IPS-11a (cell line): ENCODE measurements at regions not wholly inside any gene's neighbourhood (a gene's known extent, or its start where the extent isn't known, plus 50 kb on each side); places are given as distances from the start of the nearest gene placed in this dataset.

Source experiments
- H3K4me3 ChIP-seq: one replicate; pipeline ENCODE4 v1.5.1; 2013; ENCODE audit warnings: low read depth, low read length, control low read depth

DNA sequence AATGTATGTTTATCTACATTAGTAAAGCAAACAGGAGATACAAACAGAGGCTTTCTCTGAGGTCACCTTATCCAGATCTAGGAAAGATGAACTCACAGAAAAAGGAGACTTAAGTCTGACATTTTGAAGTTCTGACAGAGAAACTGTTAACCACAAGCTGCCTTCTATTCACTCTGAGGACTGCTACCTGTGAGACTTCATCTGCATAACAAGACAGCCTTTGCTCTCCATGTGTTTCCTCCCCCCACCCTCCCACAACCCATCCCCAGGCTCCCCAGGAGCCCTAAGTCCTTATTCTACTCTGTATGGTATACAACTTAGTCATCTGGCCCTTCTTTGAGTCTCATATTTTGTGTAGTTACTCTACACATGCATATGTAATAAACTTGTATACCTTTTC is 699.0 kb downstream of the FGF9 start:
- H3K4me3 ChIP-seq, result no peak overlapping the region

- H3K4me3 ChIP-seq, result no peak overlapping the region
These were observed 701.4 kb downstream of the FGF9 start for GRCh38 chr13:22372261-22372660.

DNA sequence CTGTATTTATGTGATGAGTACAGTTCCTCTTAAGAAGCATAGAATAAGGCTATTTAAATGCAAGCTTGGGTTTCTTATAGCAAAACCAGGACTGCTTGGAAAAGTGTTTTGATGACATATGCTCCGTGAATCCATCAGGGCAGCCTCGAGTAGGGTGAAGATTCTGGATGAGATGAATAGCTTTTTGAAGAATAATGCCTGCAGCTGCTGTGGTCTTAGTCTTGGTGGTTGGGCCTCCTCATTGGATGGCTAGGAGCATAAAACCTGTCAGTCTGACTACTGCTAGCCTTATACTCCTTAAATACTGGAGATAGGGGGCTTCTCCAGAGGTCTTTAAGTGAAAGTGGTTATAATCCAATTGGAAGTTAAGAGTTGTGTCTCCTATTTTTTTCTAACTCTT is 704.3 kb downstream of the FGF9 start:
- H3K4me3 ChIP-seq, result no peak overlapping the region

- no peak overlapping the region for H3K4me3 ChIP-seq
These were observed 717.0 kb downstream of the FGF9 start for GRCh38 chr13:22387899-22388298.

GRCh38 chr13:22399801-22400420 is 729.0 kb downstream of the FGF9 start:
- H3K4me3 ChIP-seq, result no peak overlapping the region

GRCh38 chr13:22402682-22403081 is 731.8 kb downstream of the FGF9 start:
- no peak overlapping the region for H3K4me3 ChIP-seq

- H3K4me3 ChIP-seq, result no peak overlapping the region
These were observed 732.3 kb downstream of the FGF9 start for GRCh38 chr13:22403144-22403543.

DNA sequence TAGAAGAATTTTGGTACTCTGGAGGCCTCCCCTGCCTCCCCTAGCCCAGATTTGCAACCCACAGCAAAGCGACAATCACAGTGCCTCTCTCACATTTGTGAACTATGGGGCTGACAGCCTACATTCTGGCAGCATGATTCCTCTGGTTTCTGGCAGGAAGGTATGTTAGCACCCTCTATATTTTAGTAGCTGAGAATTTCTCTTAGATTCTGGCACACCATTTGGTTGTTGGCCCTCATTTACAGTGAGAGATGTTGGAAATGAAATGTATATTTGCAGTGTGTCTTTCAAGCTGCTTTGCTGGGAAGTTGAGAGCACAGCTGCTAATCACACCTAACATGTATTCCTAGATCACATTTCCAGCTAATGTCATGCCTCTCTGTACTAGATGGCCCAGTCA is 735.0 kb downstream of the FGF9 start:
- H3K4me3 ChIP-seq, result no peak overlapping the region

- no peak overlapping the region for H3K4me3 ChIP-seq
These were observed 741.6 kb downstream of the FGF9 start for GRCh38 chr13:22412452-22412851.

DNA sequence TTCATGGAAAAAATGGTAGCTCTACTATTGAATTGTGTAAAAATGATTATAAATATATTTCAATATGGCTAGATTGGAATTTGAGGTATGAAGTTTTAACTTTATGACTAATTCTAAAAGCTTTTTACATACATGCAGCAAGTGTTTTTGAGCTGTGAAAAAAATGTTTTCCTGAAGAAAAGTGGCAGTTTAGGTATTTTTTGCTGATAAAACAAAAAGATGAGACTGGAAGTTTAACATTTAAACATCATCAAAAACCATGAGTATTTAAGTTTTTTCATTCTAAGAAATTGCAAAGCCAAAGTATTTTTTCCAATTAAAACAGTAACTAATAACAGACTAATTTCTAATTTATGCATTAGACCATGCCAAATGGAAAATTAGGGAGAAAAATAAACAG is 751.1 kb downstream of the FGF9 start:
- no peak overlapping the region for H3K4me3 ChIP-seq

DNA sequence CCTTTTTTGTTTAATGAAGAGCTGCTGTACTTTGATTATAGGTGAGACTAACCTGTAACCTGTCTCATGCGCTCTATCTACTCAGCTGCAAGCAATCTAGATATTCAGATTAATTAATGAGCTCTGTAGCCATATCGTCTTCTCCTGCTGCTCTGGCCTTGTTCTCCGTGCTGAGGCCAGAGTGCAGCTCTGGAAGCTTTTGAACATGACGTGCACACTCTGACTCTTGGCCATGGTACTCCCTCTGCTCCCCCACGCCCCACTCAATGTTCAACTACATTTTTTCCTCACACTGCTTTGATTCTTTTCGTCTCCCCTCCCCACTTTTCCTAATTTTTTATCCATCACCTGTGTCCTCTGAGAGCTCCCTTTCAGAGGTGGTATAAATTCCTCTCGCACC is 751.8 kb downstream of the FGF9 start:
- H3K4me3 ChIP-seq, result no peak overlapping the region

DNA sequence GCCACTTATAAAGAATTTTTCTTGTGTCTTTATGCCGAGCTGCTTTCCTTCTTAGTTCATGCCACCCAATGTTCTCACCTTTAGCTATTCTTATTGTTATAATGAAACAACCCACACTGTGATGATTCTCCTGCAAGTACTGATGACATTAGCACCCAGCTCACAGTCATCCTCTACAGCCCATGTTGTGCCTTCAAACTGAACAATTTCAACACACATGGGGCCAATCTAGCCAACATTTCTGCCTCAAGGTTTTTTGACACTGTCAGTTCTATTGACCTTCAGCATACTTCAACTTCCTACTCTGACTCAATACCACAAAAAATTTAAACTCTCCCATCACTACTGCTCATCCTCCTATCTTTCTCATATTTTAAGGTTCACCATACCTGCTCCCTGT is 752.4 kb downstream of the FGF9 start:
- no peak overlapping the region for H3K4me3 ChIP-seq

GRCh38 chr13:22425087-22425486 is 754.2 kb downstream of the FGF9 start:
- H3K4me3 ChIP-seq, result no peak overlapping the region

DNA sequence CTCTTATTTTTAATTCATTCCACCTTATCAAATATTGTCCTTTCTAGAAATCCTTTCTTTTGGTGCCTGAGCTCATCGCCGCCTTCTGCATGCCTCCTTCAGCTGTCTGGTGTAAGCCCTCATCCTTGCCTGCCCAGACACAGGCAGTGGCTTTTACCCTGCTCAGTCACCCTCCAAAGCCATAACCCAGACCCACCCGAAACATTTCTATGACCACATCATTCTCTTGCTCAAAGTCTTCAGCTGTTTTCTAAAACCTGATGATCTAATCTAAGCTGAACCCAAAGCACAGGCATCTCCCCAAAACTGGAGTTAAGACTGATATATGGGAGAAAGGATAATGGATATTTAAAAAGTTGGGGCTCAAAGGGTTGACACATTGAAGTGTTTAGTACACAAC is 753.7 kb upstream of the SGCG start:
- H3K4me3 ChIP-seq, result no peak overlapping the region

DNA sequence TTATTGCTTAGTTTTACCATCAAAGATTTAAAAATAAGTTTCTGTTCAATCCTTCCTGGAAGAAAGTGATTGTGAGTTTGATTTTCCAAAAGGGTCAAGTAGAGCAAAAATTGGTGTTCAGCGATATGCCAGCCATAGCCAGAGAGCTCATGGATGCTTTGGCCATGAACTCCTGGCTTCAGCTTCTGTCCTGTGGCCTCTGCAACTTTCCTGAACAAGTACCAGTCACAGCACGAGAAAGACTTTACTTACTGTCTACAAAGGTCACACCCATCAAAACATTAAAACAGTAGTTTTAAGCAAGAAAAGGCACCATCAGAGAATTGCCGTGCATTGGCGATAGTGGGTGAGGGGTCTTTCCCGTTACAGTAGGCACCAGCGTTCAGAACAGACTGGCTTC is 753.0 kb upstream of the SGCG start:
- no peak overlapping the region for H3K4me3 ChIP-seq

- H3K4me3 ChIP-seq, result no peak overlapping the region
These were observed 752.5 kb upstream of the SGCG start for GRCh38 chr13:22428188-22428828.

DNA sequence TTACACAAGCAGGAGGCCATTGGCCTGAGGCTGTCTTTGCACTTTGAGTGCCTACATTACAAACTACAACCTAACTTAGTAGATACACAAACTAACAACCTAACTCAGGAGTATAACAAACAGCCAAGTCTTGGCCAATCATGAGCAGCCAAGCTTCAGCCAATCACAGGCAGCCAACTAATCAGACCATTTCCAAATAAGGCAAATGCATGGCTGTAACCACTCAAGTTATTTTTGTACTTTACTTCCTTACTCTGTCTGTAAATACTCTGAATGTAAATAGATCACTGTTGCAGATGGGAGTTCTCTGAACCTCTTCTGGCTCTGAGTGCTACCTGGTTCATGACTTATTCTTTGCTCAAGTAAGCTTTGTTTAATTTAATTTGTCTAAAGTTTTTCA is 748.1 kb upstream of the SGCG start:
- H3K4me3 ChIP-seq, result no peak overlapping the region

GRCh38 chr13:22447132-22447886 is 733.5 kb upstream of the SGCG start:
- no peak overlapping the region for H3K4me3 ChIP-seq

DNA sequence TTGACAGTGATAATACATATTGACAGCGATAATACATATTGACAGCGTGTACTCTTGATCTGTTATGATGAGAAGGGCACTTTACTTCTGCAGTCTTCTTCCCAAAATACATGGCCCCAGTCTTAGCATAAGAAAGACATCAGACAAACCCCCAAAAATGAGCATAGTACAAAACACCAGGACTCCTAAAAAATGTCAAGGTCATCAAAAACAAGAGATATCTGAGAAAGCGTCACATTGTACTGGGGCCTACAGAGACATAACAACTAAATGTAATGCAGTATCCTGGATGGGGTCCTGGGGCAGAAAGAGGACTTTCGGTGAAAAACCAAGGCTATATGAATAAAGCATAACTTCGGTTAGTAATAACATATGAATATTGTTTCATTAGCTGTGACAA is 731.5 kb upstream of the SGCG start:
- H3K4me3 ChIP-seq, result no peak overlapping the region

DNA sequence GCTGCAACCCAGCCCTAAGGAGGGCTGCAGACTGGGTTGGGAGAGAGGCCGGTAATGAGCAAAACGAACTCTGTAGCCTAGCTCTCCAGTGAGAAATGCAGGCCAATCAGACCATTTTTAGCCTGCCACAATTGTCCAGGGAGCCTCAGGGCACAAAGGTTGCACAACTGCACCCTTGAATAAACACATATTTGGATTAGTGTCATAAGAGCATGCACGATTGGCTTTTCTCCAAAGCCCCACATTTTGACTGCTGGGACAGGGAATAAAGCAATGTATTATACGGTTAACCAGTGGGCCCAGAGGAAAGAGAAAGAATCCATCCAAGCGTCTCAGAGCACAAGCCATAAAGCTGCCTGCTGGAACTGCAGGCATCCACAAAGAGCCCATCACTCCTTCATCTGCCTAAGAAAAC is 729.4 kb upstream of the SGCG start:
- no peak overlapping the region for H3K4me3 ChIP-seq

DNA sequence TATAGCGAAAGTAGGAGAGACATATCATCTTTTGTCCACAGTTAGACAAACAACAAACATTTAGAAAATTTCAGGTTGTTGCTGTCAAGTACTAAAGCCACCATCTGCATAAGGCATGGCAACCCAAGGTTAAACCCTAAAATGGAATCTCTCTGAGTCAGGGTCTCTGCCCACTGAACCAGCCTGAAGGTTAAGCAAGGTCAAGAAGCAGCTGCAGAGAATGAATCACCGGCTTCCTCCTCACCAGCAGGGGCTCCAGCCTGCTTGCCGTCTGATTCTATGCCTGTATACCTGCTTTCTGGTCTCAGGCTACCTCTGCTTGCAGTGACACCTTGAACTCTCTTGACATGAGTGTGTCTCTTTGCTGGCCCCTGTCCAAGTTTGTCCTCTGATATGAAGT is 726.2 kb upstream of the SGCG start:
- no peak overlapping the region for H3K4me3 ChIP-seq

DNA sequence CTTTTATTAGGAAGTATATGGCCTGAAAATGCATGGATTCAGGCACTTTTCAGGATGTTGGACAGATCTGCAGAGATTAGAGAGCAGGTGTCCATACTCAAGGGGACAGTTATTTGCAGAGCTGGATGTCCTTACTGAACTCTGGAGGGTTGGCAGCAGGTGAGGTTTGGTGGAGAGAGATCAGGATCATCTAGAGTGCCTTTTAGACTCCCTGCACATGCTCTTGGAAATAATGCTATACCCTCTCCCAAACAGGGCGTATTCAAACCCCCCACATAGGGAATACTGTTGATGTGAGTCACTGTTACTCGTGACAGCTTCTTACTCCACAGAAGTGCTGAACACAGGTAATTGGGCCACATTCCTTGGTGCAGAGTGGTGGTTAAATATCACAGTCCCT is 725.7 kb upstream of the SGCG start:
- no peak overlapping the region for H3K4me3 ChIP-seq
